Karpas-422 (cell line): ENCODE measurements at regions not wholly inside any gene's neighbourhood (a gene's known extent, or its start where the extent isn't known, plus 50 kb on each side); places are given as distances from the start of the nearest gene placed in this dataset.

ENCODE experiments used
- DNase-seq: peaks from one replicate; pipeline ENCODE4 v3.0.0-alpha.2; 2015
- H2AFZ ChIP-seq: fragments of 200-600 bp; sonication (generic); 2 replicates; pipeline ENCODE4 v1.6.1; 2014; ENCODE audit warnings: antibody characterized with exemption, low read length, mixed read lengths
- H3K27ac ChIP-seq: fragments of 200-600 bp; sonication (generic); 2 replicates; pipeline ENCODE4 v1.5.1; 2014; ENCODE audit warnings: mild to moderate bottlenecking, low read length, moderate library complexity
- H3K27me3 ChIP-seq: fragments of 200-600 bp; sonication (generic); 2 replicates; pipeline ENCODE4 v1.6.1; 2014; ENCODE audit warnings: low read length, mixed read lengths
- H3K36me3 ChIP-seq: fragments of 200-600 bp; sonication (generic); 2 replicates; pipeline ENCODE4 v1.6.1; 2014; ENCODE audit warnings: low read length, mixed read lengths; ENCODE audit not compliant: insufficient read depth
- H3K4me1 ChIP-seq: fragments of 200-600 bp; sonication (generic); 2 replicates; pipeline ENCODE4 v1.6.1; 2014; ENCODE audit warnings: mild to moderate bottlenecking, low read length, mixed read lengths
- H3K4me2 ChIP-seq: fragments of 200-600 bp; sonication (generic); 2 replicates; pipeline ENCODE4 v1.6.1; 2014; ENCODE audit warnings: low read length, low read depth, mild to moderate bottlenecking; ENCODE audit not compliant: poor library complexity, severe bottlenecking
- H3K4me3 ChIP-seq: fragments of 200-600 bp; sonication (generic); 2 replicates; pipeline ENCODE4 v1.5.1; 2014; ENCODE audit warnings: mild to moderate bottlenecking, antibody characterized with exemption, low read length, mixed read lengths
- H3K79me2 ChIP-seq: fragments of 200-600 bp; sonication (generic); 2 replicates; pipeline ENCODE4 v1.6.1; 2014; ENCODE audit warnings: mild to moderate bottlenecking, low read length, mixed read lengths
- H3K9ac ChIP-seq: fragments of 200-600 bp; sonication (generic); 2 replicates; pipeline ENCODE4 v1.6.0; 2014; ENCODE audit warnings: low read length
- H3K9me2 ChIP-seq: fragments of 200-600 bp; sonication (generic), shearing (Covaris generic); replicated peaks from 2 replicates; pipeline ENCODE4 v1.6.0; 2014; ENCODE audit warnings: mild to moderate bottlenecking, low read length, moderate library complexity; ENCODE audit not compliant: insufficient read depth
- H3K9me3 ChIP-seq: fragments of 300-700, 200-600 bp; sonication (generic); 2 replicates; pipeline ENCODE4 v1.6.1; 2014; ENCODE audit warnings: low read length, mixed read lengths
- H4K20me1 ChIP-seq: fragments of 200-600 bp; sonication (generic); 2 replicates; pipeline ENCODE4 v1.6.1; 2014; ENCODE audit warnings: mild to moderate bottlenecking, antibody characterized with exemption, low read length, low read depth; ENCODE audit not compliant: insufficient read depth

DNA sequence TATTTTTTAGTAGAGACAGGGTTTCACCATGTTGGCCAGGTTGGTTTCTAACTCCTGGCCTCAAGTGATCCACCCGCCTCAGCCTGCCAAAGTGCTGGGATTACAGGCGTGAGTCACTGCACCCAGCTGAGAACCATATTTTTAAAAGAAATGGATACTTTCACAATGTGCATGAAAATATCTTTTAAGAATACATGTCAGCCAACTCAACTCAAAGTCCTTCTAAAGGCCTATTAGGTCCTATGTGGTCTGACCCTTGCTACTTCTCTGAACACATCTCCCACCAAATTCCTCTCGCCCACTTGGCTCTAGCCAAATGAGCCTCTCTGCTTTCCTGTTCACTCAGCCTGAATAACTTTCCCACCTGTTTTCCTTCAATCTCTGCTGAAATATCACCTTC, 119.6 kb downstream of the MTX2 start:
- Histone ChIP-seq H3K27me3 (no peaks in the 10 kb centered on the region), H3K79me2 (no peaks in the 10 kb centered on the region), H3K4me1 (no peaks in the 10 kb centered on the region), H2AFZ (no peak overlapping the region), H3K36me3 (no peaks in the 10 kb centered on the region), H3K4me2 (no peak overlapping the region), H3K9me2 (no peaks in the 10 kb centered on the region), H4K20me1 (no peaks in the 10 kb centered on the region), H3K27ac (no peak overlapping the region), H3K4me3 (no peak overlapping the region), H3K9me3 (no peaks in the 10 kb centered on the region), H3K9ac (no peak overlapping the region)
- peak; percentile 21 for DNase-seq

GRCh38 chr2:176390276-176391147, 121.3 kb downstream of the MTX2 start:
- H3K9me2 ChIP-seq, result no peaks in the 10 kb centered on the region
- no peaks in the 10 kb centered on the region for H4K20me1 ChIP-seq
- no peaks in the 10 kb centered on the region for H3K79me2 ChIP-seq
- H3K36me3 ChIP-seq, result no peaks in the 10 kb centered on the region
- no peaks in the 10 kb centered on the region for H3K9me3 ChIP-seq
- H3K9ac ChIP-seq, result no peak overlapping the region
- DNase-seq, result peak; percentile 21
- no peak overlapping the region for H3K4me3 ChIP-seq
- H3K4me2 ChIP-seq, result no peak overlapping the region
- no peaks in the 10 kb centered on the region for H3K4me1 ChIP-seq
- no peak overlapping the region for H3K27ac ChIP-seq
- H3K27me3 ChIP-seq, result no peaks in the 10 kb centered on the region
- H2AFZ ChIP-seq, result no peak overlapping the region

- Histone ChIP-seq H3K36me3 (no peaks in the 10 kb centered on the region), H3K4me1 (no peaks in the 10 kb centered on the region), H3K9ac (no peak overlapping the region), H3K27me3 (no peaks in the 10 kb centered on the region), H3K9me2 (no peaks in the 10 kb centered on the region), H3K27ac (no peak overlapping the region), H3K4me2 (no peak overlapping the region), H2AFZ (no peak overlapping the region), H4K20me1 (no peaks in the 10 kb centered on the region), H3K79me2 (no peaks in the 10 kb centered on the region), H3K9me3 (no peaks in the 10 kb centered on the region), H3K4me3 (no peak overlapping the region)
- DNase-seq, result no peak
These were observed 121.8 kb downstream of the MTX2 start for GRCh38 chr2:176391148-176391419.

- DNase-seq, result peak; percentile 36
- H3K4me3 ChIP-seq, result no peak overlapping the region
These were observed 123.0 kb downstream of the MTX2 start for GRCh38 chr2:176392249-176392648.

GRCh38 chr2:176392744-176393414, 123.6 kb downstream of the MTX2 start:
- Histone ChIP-seq H3K9ac (no peak overlapping the region), H4K20me1 (no peaks in the 10 kb centered on the region), H3K9me3 (no peaks in the 10 kb centered on the region)

More at GRCh38 chr2:176392249-176392648, 123.0 kb downstream of the MTX2 start:
- Histone ChIP-seq H4K20me1 (no peaks in the 10 kb centered on the region), H3K79me2 (no peaks in the 10 kb centered on the region), H3K36me3 (no peaks in the 10 kb centered on the region), H3K27ac (no peak overlapping the region), H3K27me3 (no peaks in the 10 kb centered on the region), H3K4me1 (no peaks in the 10 kb centered on the region), H3K9me3 (no peaks in the 10 kb centered on the region), H2AFZ (no peak overlapping the region), H3K9ac (no peak overlapping the region), H3K4me2 (no peak overlapping the region), H3K9me2 (no peaks in the 10 kb centered on the region)

GRCh38 chr2:176395273-176395854, 126.1 kb downstream of the MTX2 start:
- Histone ChIP-seq H3K4me1 (peaks cover 12% of the 10 kb centered on the region), H3K27me3 (no peaks in the 10 kb centered on the region), H3K36me3 (no peaks in the 10 kb centered on the region), H3K9me3 (no peaks in the 10 kb centered on the region), H3K4me3 (no peak overlapping the region), H3K9ac (no peak overlapping the region), H3K79me2 (no peaks in the 10 kb centered on the region), H3K27ac (no peak overlapping the region), H4K20me1 (no peaks in the 10 kb centered on the region), H3K9me2 (no peaks in the 10 kb centered on the region), H3K4me2 (no peak overlapping the region), H2AFZ (no peak overlapping the region)
- DNase-seq, result peak; percentile 31

More at GRCh38 chr2:176392744-176393414, 123.6 kb downstream of the MTX2 start:
- no peaks in the 10 kb centered on the region for H3K9me2 ChIP-seq
- no peaks in the 10 kb centered on the region for H3K4me1 ChIP-seq
- H3K4me2 ChIP-seq, result no peak overlapping the region
- no peaks in the 10 kb centered on the region for H3K79me2 ChIP-seq
- no peak overlapping the region for H3K27ac ChIP-seq
- no peak overlapping the region for H3K4me3 ChIP-seq
- no peaks in the 10 kb centered on the region for H3K36me3 ChIP-seq
- H3K27me3 ChIP-seq, result no peaks in the 10 kb centered on the region
- no peak overlapping the region for H2AFZ ChIP-seq
- DNase-seq, result peak; percentile 33

GRCh38 chr2:176398243-176399073, 129.2 kb downstream of the MTX2 start:
- no peak for DNase-seq
- H3K79me2 ChIP-seq, result no peaks in the 10 kb centered on the region
- H3K9me3 ChIP-seq, result no peaks in the 10 kb centered on the region

More at GRCh38 chr2:176398243-176399073, 129.2 kb downstream of the MTX2 start:
- H3K9me2 ChIP-seq, result no peaks in the 10 kb centered on the region
- H2AFZ ChIP-seq, result no peak overlapping the region
- no peaks in the 10 kb centered on the region for H4K20me1 ChIP-seq
- H3K27me3 ChIP-seq, result no peaks in the 10 kb centered on the region
- H3K9ac ChIP-seq, result no peak overlapping the region
- no peak overlapping the region for H3K4me3 ChIP-seq
- H3K36me3 ChIP-seq, result no peaks in the 10 kb centered on the region
- peaks cover 12% of the 10 kb centered on the region for H3K4me1 ChIP-seq
- no peak overlapping the region for H3K4me2 ChIP-seq
- H3K27ac ChIP-seq, result no peak overlapping the region
